ENCODE measurements at regions not wholly inside any gene's neighbourhood (a gene's known extent, or its start where the extent isn't known, plus 50 kb on each side); places are given as distances from the start of the nearest gene placed in this dataset.
A peak's percentile ranks its signal among the peaks of the same experiment; 100 is the strongest.

- no peak for DNase-seq (ENCODE audit: low read depth)
- no peak for TF ChIP-seq CTCF (IDR thresholded peaks at IDR 0.05; ENCODE audit: low read length, missing control alignments)
- no peak overlapping the region for H3K4me3 ChIP-seq (replicated peaks; ENCODE audit: low read depth, low read length)
Observed at GRCh38 chrX:44470816-44471215, 71.8 kb downstream of the FUNDC1 start.

- TF ChIP-seq CTCF (IDR thresholded peaks at IDR 0.05; ENCODE audit: low read length, missing control alignments): no peak
- DNase-seq (ENCODE audit: low read depth): peak; percentile 15
- H3K4me3 ChIP-seq (replicated peaks; ENCODE audit: low read depth, low read length): no peak overlapping the region
Observed at GRCh38 chrX:44462850-44463249, 79.8 kb downstream of the FUNDC1 start.

GRCh38 chrX:44459501-44459900 is 83.2 kb downstream of the FUNDC1 start:
- DNase-seq (ENCODE audit: low read depth): no peak
- no peak overlapping the region for H3K4me3 ChIP-seq (replicated peaks; ENCODE audit: low read depth, low read length)
- TF ChIP-seq CTCF (IDR thresholded peaks at IDR 0.05; ENCODE audit: low read length, missing control alignments): no peak

DNA sequence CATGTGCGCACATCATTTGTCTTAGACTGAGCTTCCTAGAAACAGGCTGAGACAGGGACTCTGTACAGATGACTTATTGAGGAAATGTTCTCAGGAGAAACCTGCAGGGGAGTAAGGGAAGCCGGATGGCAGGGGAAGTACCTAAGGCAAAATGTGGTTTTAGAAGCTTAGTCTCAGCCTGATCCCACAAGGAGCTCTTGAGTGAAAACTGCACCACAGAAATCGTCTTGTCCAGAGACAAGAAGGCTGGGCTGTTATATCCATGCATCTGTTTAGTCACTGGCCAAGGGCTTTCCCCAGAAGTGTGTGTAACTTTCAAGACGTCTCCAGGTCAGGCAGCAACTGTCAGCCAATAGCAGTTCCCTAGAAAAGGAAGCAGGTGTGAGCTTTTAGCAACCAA is 86.0 kb downstream of the FUNDC1 start:
- no peak for TF ChIP-seq CTCF (IDR thresholded peaks at IDR 0.05; ENCODE audit: low read length, missing control alignments)
- no peak for DNase-seq (ENCODE audit: low read depth)
- no peak overlapping the region for H3K4me3 ChIP-seq (replicated peaks; ENCODE audit: low read depth, low read length)

- TF ChIP-seq CTCF (IDR thresholded peaks at IDR 0.05; ENCODE audit: low read length, missing control alignments): no peak
- H3K4me3 ChIP-seq (replicated peaks; ENCODE audit: low read depth, low read length): no peak overlapping the region
- no peak for DNase-seq (ENCODE audit: low read depth)
Observed at GRCh38 chrX:44451056-44451455, 91.6 kb downstream of the FUNDC1 start.

DNA sequence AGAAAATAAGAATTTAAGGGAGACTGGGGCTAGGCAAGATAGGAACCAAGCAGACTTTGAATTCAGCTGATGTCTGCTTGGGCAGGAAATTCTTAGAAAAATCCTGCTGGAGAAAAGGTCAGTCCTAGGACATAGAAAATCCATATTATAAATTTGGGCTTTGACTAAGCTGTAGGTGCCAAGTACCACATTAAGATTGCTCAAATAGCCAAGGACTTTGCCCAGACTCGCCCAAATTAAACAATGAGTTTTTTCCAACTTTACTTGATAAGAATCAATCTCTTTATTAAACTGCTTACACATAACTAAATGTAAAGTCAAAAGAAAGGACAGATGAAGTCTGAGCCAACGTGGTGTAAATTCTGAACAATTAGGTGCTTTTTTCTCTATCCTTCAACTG is 95.4 kb downstream of the FUNDC1 start:
- H3K4me3 ChIP-seq (replicated peaks; ENCODE audit: low read depth, low read length): no peak overlapping the region
- DNase-seq (ENCODE audit: low read depth): no peak
- no peak for TF ChIP-seq CTCF (IDR thresholded peaks at IDR 0.05; ENCODE audit: low read length, missing control alignments)

DNA sequence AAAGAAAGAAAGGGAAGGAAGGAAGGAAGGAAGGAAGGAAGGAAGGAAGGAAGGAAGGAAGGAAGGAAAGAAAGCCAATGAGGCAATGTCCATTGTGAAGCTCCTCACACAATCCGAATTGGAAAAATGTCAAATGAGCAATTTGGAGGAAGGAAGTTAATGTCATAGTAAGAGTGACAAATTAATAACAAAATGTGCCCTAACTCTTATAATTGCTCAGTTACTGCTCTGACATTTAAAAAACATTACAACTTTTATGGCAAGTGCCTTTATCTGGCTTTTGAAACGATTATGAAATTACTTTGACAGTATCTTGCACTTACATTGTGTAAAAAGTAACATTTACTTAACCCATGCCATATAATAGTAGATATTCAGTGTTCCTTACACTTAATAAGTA is 96.5 kb upstream of the EFHC2 start:
- no peak for DNase-seq (ENCODE audit: low read depth)
- H3K4me3 ChIP-seq (replicated peaks; ENCODE audit: low read depth, low read length): no peak overlapping the region
- no peak for TF ChIP-seq CTCF (IDR thresholded peaks at IDR 0.05; ENCODE audit: low read length, missing control alignments)
